ACHN (cell line): ENCODE measurements at regions not wholly inside any gene's neighbourhood (a gene's known extent, or its start where the extent isn't known, plus 50 kb on each side); places are given as distances from the start of the nearest gene placed in this dataset.

Experiments
- DNase-seq: peaks from one replicate; pipeline ENCODE4 v3.0.0-alpha.2; 2015
- in situ Hi-C: cut with HindIII; loops from 2 replicates; pipeline ENCODE4 v1.10.0; 2017; ENCODE audit warnings: low sequenced_read_pairs, low pct_ligation_motif_present, low pct_unique_long_range_greater_than_20kb

DNA sequence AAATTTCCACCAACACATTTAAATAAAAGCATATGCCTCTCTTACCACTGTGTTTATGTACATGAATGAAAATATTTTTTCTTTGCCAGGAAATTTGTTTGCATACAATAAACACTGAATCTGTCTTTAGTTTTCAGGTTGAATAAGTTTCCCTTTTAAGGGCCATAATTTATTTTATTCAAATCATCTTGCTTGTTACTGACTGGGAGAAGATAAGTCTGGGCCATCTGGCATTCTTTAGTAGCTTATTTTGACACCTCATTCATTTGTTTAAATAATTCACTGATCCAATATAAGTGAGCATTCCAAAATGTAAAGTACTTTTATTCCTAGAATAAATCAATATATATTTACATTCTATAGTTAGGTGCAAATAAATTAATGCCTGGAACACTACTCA, 1001.3 kb downstream of the PLOD2 start:
- DNase-seq = no peak
- in situ Hi-C loops = no loop called here

DNA sequence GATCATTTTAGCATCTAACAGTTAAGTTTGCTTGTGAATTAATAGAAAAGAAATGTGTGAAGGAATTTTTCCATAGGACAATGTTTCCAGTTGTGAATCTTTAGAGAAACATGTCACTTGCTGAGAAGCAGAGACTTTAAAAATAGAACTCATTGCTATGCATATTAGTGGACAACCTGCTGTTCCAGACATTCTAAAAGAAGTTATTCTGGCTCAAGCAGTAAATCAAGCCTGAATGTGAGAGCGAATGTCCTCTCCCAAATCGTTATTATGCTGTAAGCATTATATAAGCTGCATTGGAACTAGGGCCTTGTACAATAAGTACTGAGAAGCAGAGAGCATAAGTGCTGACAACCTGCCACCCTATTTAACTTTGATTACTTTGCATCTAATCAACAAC, 990.9 kb downstream of the PLOD2 start:
- in situ Hi-C loops = no loop called here
- no peak for DNase-seq

DNA sequence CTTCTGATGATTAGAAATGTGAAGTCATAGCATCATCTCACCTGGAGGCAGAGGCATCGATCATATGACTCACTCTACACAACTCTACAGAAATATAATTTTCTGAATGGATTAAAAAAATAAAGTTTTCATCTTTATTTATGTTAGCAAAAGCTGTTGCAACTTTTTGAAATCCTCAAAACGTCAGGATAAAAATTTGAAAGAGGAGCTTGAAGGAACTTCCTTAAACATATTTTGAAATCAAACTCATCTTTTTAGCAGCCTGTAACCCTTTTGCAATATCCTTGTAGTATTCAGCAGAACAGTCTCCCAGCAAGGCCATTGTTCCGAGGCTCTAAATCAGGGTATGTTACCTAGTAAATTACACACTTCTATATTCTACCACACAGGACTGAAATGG, 985.4 kb downstream of the PLOD2 start:
- in situ Hi-C loops = no loop called here
- no peak for DNase-seq

DNA sequence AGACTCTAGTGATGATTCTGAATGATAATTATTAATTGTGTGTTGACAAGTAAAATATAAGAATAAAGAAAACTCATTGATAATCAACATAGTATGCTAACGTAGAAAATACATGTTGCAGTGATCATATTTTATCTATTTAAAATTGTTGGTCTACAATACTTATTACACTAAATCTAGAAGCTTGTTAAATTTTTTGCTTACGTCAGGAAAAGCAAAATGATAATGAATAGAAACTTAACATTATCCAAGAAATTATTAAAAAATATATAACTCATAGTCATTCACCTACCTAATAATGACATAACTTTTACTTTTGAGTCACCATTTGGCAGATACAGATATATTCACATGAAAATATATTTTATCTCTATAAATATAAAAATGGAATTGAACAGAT, 984.1 kb downstream of the PLOD2 start:
- DNase-seq = no peak
- in situ Hi-C loops = no loop called here

DNA sequence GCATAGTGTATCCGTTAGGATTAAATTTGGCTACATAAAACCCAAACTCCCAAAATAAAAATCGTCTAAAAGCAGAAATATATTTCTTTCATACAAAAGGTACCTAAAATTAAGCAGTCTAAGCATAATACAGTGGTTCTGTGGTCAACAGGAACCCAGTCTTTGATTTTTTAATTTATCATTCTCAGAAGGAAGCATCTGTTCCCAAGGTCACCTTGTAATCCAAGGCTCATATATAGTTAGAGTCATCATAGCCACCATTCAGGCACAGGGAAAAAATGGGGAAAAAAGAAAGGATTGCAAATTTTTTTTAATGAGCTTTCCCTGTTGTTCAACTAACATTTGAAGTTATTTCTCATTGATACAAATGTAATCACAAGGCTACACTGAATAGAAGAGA, 983.2 kb downstream of the PLOD2 start:
- in situ Hi-C loops = no loop called here
- no peak for DNase-seq

DNA sequence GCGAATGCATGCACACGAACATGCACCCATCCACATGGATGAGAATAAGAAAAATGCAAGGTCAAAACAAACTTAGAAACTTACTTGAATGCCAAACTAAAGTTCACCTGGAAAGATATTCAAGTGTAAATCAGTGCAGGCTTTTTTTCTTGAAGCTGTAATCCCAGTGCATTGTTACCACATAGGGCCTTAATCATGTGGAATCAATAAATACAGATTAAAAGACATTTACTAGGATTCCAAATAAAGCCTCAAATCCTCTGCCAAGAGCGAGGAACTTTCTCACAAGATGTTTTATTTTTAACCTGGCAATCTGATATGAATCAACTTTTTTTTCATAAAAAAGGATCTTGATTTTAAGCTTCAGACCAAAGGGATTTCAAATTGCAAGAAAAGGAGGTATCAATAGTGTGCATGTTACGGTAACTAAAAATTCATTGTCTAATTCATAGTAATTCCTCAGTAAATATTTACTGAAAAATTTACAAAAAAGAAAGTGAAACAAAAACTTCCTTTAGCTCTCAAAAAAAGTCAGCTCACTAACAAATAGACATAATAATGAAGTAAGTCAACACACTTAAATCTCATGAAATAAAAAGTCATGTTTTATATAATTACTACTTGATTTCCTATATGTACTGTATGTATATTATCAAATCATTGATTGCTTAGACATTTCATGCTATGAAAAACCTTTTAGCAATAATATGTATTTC, 978.6 kb downstream of the PLOD2 start:
- in situ Hi-C loops = no loop called here
- DNase-seq = no peak

DNA sequence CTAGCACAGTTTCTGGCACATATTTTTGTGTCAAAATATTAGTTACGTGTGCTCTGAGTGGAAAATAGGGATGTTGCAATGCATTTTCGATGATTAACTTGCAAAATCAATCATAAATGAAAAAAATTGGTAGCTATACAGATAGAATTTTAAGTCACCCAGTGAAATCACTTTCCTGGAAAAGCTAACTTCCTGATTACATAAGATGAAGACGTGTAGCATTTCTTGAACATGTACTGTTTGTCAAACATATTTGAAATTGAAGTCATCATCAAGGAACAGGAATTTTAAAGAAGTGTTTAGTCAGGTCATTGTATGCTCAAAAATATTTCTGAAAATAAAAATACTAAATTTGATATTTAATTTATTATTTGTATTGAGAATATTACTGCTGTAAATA, 977.7 kb downstream of the PLOD2 start:
- no peak for DNase-seq
- in situ Hi-C loops = no loop called here

DNA sequence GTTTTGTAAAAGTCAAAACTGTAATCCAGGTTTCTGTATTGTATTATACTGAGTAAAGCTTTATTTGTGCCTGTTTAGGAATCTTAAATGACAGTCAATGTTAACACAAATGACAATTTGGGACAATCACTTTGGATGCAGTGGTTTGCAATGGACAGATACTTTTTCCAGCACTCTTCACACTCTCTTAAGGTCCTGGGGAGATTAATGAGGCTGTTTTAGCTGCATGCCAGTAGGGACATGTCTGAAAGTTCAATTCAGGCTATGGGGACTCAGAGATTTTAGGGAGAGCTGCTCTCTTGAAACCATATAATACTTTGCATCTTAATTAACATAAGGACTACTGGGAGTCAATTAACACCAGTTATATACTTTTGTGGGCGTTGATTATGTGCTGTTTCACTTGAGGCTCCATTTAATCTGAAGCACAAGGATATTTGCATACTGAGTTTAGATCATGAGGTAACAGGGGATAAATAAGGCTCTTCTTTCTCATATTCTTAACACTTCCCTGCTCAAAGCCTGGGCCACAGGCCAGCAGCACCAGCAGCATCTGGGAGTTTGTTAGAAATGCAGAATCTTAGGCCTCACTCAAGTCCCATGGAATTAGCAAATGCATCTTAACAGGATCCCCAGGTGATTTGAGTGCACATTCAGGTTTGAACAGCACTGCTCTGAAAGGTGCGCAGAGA, 972.8 kb downstream of the PLOD2 start:
- in situ Hi-C loops = no loop called here
- no peak for DNase-seq

DNA sequence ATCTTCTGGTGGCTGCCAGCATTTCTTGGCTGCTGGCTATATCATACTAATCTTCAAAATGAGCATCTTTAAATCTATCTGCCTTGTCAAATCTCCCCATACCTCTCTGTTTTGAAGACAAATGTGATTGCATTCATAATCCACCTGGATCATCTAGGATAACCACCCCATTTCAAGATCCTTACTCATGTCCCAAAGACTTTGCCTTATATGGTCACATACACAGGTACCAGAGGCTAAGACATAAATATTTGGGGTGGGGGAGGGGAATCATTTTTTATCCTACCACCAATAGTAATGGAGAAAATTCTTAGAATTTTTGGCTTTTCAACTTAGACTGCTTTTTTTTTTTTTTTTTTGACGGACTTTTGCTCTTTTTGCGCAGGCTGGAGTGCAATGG, 970.8 kb downstream of the PLOD2 start:
- DNase-seq = no peak
- in situ Hi-C loops = no loop called here

DNA sequence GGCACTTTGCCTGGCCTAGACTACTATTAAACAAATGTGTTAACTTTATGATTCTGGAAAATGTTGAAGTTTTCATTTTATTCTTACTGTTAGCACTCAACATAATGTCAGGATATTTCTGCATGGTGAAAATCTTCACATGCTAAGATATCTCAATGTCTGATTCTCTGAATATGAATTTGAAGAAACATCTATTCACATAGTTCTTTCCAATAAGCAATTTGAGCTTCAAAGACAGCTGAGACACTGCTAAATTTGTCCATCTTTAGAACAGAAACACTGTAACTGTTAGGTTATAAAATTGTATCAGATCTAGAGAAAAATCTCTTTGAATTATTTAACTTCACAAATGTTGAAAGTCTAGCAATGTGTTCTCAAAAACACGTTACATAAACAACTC, 970.2 kb downstream of the PLOD2 start:
- in situ Hi-C loops = no loop called here
- no peak for DNase-seq

DNA sequence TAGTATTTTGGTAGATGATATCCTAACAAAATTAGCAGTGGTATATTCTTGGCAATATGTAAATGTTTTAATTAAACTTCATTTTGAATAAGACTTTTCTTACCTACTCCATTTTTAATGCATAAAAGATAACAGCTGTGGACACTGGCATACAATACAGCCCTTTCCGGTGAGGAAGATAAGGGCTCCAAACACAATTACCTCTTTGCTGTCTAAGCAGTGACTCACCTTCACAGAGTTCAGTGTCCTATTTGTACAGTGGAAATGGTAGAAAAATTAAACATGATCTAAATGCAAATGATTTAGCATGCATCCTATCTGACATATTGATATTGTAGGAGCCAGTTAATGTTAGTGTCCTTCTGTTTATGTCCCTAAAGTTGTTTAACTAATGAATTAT, 969.4 kb downstream of the PLOD2 start:
- in situ Hi-C loops = no loop called here
- DNase-seq = no peak

DNA sequence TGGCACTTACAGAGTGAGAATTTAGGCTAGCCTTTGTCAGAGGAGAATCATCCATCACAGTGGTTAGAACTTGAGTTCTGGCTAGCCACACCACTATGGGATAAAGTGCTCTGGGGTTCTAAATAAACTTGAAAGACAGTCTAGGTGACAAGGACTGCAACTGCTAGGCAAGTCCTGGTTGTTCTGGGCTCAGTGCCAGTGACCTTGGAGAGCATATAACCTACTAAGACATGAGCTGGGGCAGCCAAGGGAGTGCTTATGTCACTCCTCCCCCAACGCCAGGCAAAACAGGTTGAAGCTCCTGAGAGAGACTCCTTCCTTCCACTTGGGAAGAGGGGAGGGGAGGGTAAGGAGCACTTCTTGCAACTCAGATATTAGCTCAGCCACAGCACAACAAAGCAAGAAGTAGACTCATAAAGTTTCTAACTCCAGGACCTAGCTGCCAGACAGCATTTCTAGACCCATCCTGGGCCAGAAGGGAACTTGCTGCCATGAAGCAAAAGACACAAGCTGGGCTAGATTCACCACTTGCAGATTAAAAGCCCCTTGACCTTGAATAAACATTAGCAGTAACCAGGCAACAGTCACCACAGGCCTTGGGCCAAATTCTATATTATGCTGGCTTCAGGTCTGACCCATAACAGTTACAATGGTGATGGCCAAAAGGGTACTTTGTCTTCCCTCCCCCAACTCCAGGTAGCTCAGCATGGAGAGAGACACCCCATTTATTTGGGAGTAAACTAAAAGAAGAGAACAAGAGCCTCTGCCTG, 963.7 kb downstream of the PLOD2 start:
- no peak for DNase-seq
- in situ Hi-C loops = no loop called here

DNA sequence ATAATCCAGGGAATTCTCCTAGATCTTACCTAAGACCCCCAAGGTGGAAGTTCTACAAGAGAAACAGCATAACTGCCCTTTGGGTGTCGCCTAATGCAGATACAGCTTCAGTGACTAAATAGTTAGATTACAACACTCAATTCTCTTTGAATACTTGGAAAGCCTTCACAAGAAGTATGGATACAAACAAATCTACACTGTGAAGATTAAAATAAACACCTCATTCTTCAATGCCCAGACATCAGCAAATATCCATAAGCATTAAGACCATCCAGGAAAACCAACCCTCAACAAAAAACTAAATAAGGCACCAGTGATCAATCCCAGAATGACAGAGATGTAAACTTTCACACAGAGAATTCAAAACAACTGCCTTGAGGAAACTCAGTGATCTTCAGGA, 963.2 kb downstream of the PLOD2 start:
- in situ Hi-C loops = no loop called here
- no peak for DNase-seq

DNA sequence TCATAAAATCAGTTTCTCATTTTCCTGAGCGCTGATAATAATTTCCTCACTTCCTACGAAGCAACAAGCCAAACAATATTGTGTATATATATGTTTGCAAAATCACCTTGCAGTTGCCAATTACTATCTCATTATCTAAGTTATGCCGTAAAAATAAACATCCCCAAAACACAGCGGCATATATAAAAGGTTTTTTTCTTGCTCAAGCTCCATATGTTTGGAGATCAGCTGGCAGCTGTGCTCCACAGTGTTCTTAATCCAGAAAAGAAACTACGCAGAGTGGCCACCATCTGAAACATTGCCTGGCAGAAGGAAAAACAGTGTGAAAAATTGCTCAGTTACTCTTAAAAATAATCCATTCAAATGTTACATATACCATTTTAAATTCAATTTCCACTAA, 951.4 kb downstream of the PLOD2 start:
- in situ Hi-C loops = no loop called here
- no peak for DNase-seq

DNA sequence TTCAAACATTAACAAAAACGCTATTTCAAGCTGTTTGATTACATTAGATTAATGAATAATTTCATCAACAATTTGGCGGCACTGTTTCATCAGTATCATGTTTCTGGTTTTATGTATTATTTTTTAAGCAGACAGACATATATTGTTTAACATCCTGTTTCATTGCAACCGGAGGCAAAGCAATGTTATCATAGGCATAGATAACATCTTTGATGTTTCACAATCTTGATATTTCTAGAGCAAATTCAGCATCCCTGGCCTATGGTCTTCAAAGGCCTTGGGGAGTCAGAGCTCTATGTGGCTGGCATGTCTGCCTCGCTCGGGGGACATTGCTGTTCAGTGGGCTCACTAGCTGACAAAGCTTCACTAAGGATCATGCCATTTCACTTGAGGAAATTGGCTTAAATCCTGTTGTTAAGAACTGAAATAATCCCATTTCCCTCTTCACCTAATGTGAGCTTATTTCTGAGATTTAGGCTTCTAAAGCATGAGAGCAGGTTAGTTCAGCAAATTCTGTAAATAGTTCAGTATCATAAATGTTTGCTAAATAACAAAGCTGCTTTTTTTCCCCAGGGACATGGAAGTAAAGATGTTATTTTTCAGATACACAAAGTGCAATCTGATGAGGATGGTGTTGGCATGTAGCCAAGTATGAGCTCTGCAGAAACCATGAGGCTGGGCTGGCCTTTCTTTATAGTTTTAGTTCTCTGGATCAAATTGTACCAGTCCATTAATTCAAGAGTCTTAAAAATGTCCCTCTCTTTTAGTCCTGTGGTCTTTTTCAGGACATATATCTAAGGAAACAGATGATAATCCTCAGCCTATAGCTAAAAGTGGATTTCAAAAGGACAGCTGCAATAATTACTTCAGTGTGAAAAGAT, 941.4 kb downstream of the PLOD2 start:
- no peak for DNase-seq
- in situ Hi-C loops = no loop called here

DNA sequence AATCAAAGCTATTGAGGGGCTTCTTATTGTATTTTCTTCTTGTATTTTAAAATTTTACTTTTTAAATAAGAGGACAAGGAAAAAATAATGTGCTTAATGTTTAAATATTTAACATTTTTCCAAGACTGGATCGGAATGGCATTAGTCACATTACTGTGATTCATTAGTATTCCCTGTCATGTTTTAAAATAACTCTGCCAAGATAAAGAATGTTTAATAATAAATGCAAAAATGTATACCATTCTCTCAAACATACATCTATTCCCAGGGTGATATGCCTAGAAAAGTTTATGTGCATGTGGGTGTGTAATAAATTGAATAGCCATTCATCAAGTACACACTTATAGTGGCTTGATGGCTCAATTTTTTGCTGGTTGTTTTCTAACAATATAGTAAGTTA, 936.1 kb downstream of the PLOD2 start:
- no peak for DNase-seq
- in situ Hi-C loops = no loop called here

DNA sequence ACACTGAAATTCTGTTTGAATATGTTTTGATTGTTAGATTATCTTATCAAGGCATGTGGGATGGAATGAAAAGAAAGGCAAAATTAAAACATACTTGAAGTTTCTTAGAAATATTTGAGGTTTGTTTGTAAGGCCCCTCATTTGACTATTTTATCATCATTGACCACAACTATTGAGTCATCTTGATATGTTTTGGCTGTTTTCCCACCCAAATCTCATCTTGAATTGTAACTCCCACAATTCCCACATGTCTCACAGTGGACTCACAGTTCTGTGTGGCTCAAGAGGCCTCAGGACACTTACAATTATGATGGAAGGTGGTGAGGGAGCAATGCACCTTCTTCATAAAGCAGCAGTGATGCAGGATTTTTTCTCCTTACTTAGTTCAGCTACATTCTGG, 917.1 kb downstream of the PLOD2 start:
- DNase-seq = no peak
- in situ Hi-C loops = no loop called here

DNA sequence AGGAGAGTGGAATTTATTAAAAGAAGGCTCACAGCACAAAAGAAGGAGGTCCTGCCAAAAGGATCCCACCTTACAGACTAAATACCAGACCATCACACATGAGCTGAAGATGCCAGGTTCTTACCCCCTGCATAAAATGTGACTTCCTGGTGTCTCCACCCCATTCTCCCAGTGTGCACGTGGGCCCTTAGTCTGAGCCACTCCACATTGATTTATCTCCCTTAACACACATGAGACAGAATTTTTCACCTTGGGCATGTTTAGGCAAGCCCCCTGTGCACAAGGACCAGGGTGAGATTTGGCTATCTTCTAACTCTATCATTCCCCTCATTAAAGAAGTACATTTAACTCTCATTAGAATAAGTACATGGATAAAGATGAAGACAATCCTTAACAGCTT, 916.7 kb downstream of the PLOD2 start:
- no peak for DNase-seq
- in situ Hi-C loops = no loop called here

DNA sequence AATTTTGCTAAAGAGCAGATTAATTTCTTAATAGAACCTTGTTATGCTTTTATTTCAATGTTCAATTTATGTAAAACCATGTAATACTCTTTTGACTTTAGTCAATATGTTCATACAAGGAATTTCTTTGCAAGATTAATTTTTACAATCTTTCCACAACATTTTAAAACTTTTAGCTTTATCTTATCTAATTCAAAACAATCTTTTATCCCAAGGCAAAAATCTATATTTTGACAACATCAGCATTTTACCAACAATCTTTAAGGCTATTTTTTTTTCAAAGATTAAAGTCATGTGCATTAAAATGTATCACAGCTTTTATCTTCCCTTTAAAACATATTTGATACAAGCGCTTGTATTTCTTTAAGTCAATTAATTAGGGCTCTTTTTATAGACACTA, 914.7 kb downstream of the PLOD2 start:
- in situ Hi-C loops = no loop called here
- no peak for DNase-seq
